ENCODE measurements at regions not wholly inside any gene's neighbourhood (a gene's known extent, or its start where the extent isn't known, plus 50 kb on each side); places are given as distances from the start of the nearest gene placed in this dataset.

GRCh38 chr4:65028592-65028991, 619.3 kb upstream of the TECRL start:
- Histone ChIP-seq H3K36me3 (ENCODE audit: control insufficient read depth in 2 of 3, insufficient read depth in 3 of 3, low read length in 3 of 3) (no peaks in the 10 kb centered on the region), H3K4me1 (ENCODE audit: control insufficient read depth in 2 of 2, insufficient read depth in 2 of 2, low read length in 2 of 2) (no peaks in the 10 kb centered on the region), H3K9me3 (ENCODE audit: control insufficient read depth in 2 of 3, low read length in 3 of 3) (no peaks in the 10 kb centered on the region), H3K27ac (ENCODE audit: low read depth, low read length) (no peak overlapping the region), H3K27me3 (ENCODE audit: control insufficient read depth in 2 of 2, insufficient read depth in 2 of 2, low read length in 2 of 2) (no peaks in the 10 kb centered on the region), H3K4me3 (ENCODE audit: low read length) (no peak overlapping the region)
- Mint-ChIP-seq H3K4me3 (no peak overlapping the region), H3K27me3 (no peaks in the 10 kb centered on the region), H3K27ac (no peak overlapping the region), H3K9me3 (peaks cover 0 to 17% (median 3%) of the 10 kb centered on the region in 11 donors), H3K36me3 (no peaks in the 10 kb centered on the region), H3K4me1 (no peaks in the 10 kb centered on the region)
- intact Hi-C loops (cut with micrococcal nuclease), result no loop called here
- ChIA-PET CTCF (no interaction called here), POLR2A (no interaction called here)
- DNase-seq (no peak), ATAC-seq (no peak)

- Histone ChIP-seq H3K27ac (ENCODE audit: low read depth, low read length) (no peak overlapping the region), H3K4me1 (ENCODE audit: control insufficient read depth in 2 of 2, insufficient read depth in 2 of 2, low read length in 2 of 2) (no peaks in the 10 kb centered on the region), H3K9me3 (ENCODE audit: control insufficient read depth in 2 of 3, low read length in 3 of 3) (no peaks in the 10 kb centered on the region), H3K4me3 (ENCODE audit: low read length) (no peak overlapping the region), H3K27me3 (ENCODE audit: control insufficient read depth in 2 of 2, insufficient read depth in 2 of 2, low read length in 2 of 2) (no peaks in the 10 kb centered on the region), H3K36me3 (ENCODE audit: control insufficient read depth in 2 of 3, insufficient read depth in 3 of 3, low read length in 3 of 3) (no peaks in the 10 kb centered on the region)
- POLR2A ChIA-PET, result no interaction called here
- DNase-seq (no peak), ATAC-seq (no peak)
- H3K27me3 Mint-ChIP-seq, result no peaks in the 10 kb centered on the region
- H3K9me3 Mint-ChIP-seq, result peaks cover 0 to 17% (median 5%) of the 10 kb centered on the region in 11 donors
- no peak overlapping the region for H3K27ac Mint-ChIP-seq
- intact Hi-C loops (cut with micrococcal nuclease), result no loop called here
- no peak overlapping the region for H3K4me3 Mint-ChIP-seq
- no peaks in the 10 kb centered on the region for H3K36me3 Mint-ChIP-seq
- H3K4me1 Mint-ChIP-seq, result no peaks in the 10 kb centered on the region
- CTCF ChIA-PET, result no interaction called here
Observed at GRCh38 chr4:65023883-65024670, 614.8 kb upstream of the TECRL start.

- Mint-ChIP-seq H3K27ac (no peak overlapping the region), H3K9me3 (peaks cover 0 to 13% (median 4%) of the 10 kb centered on the region in 11 donors), H3K4me3 (no peak overlapping the region), H3K36me3 (no peaks in the 10 kb centered on the region), H3K27me3 (no peaks in the 10 kb centered on the region), H3K4me1 (no peaks in the 10 kb centered on the region)
- no peaks in the 10 kb centered on the region for H3K4me1 ChIP-seq (ENCODE audit: control insufficient read depth in 2 of 2, insufficient read depth in 2 of 2, low read length in 2 of 2)
- H3K4me3 ChIP-seq (ENCODE audit: low read length), result no peak overlapping the region
- H3K27me3 ChIP-seq (ENCODE audit: control insufficient read depth in 2 of 2, insufficient read depth in 2 of 2, low read length in 2 of 2), result no peaks in the 10 kb centered on the region
- no peak overlapping the region for H3K27ac ChIP-seq (ENCODE audit: low read depth, low read length)
- DNase-seq (no peak), ATAC-seq (no peak)
- ChIA-PET POLR2A (no interaction called here), CTCF (no interaction called here)
- no peaks in the 10 kb centered on the region for H3K36me3 ChIP-seq (ENCODE audit: control insufficient read depth in 2 of 3, insufficient read depth in 3 of 3, low read length in 3 of 3)
- no peaks in the 10 kb centered on the region for H3K9me3 ChIP-seq (ENCODE audit: control insufficient read depth in 2 of 3, low read length in 3 of 3)
- intact Hi-C loops (cut with micrococcal nuclease), result no loop called here
Observed at GRCh38 chr4:65023081-65023480, 613.8 kb upstream of the TECRL start.

DNA sequence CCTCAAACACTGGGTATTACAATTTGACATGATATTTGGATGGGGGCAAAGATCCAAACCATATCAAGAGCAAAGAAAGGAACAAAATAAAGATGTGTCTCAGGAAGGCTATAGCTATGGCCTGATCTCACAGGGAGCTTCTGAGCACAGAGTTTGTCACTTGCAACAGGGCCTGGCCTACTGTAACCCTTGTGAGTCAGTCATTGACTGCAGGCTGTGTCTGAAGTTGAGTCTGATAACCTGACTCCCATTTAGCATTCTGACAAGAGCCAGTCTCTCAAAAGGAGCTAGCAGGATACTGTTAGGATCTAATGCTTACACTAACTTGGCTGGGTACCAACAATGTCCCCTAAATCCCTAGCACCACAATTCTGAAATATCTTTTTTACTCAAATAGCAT, 612.5 kb upstream of the TECRL start:
- CTCF ChIA-PET, result no interaction called here
- H3K27ac Mint-ChIP-seq, result no peak overlapping the region
- no peak for ATAC-seq

GRCh38 chr4:65021149-65021548, 611.9 kb upstream of the TECRL start:
- no peaks in the 10 kb centered on the region for H3K4me1 ChIP-seq (ENCODE audit: control insufficient read depth in 2 of 2, insufficient read depth in 2 of 2, low read length in 2 of 2)
- Mint-ChIP-seq H3K36me3 (no peaks in the 10 kb centered on the region), H3K4me3 (no peak overlapping the region), H3K4me1 (no peaks in the 10 kb centered on the region), H3K27me3 (no peaks in the 10 kb centered on the region), H3K9me3 (peaks cover 0 to 13% (median 4%) of the 10 kb centered on the region in 11 donors), H3K27ac (no peak overlapping the region)
- DNase-seq (no peak), ATAC-seq (no peak)
- ChIA-PET POLR2A (no interaction called here), CTCF (no interaction called here)
- no peaks in the 10 kb centered on the region for H3K27me3 ChIP-seq (ENCODE audit: control insufficient read depth in 2 of 2, insufficient read depth in 2 of 2, low read length in 2 of 2)
- H3K4me3 ChIP-seq (ENCODE audit: low read length), result no peak overlapping the region
- H3K27ac ChIP-seq (ENCODE audit: low read depth, low read length), result no peak overlapping the region
- intact Hi-C loops (cut with micrococcal nuclease), result no loop called here
- no peaks in the 10 kb centered on the region for H3K36me3 ChIP-seq (ENCODE audit: control insufficient read depth in 2 of 3, insufficient read depth in 3 of 3, low read length in 3 of 3)
- H3K9me3 ChIP-seq (ENCODE audit: control insufficient read depth in 2 of 3, low read length in 3 of 3), result no peaks in the 10 kb centered on the region

More for the DNA sequence above, 612.5 kb upstream of the TECRL start:
- intact Hi-C loops (cut with micrococcal nuclease), result no loop called here
- H3K27me3 ChIP-seq (ENCODE audit: control insufficient read depth in 2 of 2, insufficient read depth in 2 of 2, low read length in 2 of 2), result no peaks in the 10 kb centered on the region
- no peaks in the 10 kb centered on the region for H3K9me3 ChIP-seq (ENCODE audit: control insufficient read depth in 2 of 3, low read length in 3 of 3)
- POLR2A ChIA-PET, result no interaction called here
- peaks cover 0 to 13% (median 4%) of the 10 kb centered on the region in 11 donors for H3K9me3 Mint-ChIP-seq
- H3K4me3 Mint-ChIP-seq, result no peak overlapping the region
- no peak for DNase-seq
- H3K4me3 ChIP-seq (ENCODE audit: low read length), result no peak overlapping the region
- no peaks in the 10 kb centered on the region for H3K36me3 ChIP-seq (ENCODE audit: control insufficient read depth in 2 of 3, insufficient read depth in 3 of 3, low read length in 3 of 3)
- no peaks in the 10 kb centered on the region for H3K4me1 ChIP-seq (ENCODE audit: control insufficient read depth in 2 of 2, insufficient read depth in 2 of 2, low read length in 2 of 2)
- no peak overlapping the region for H3K27ac ChIP-seq (ENCODE audit: low read depth, low read length)
- H3K27me3 Mint-ChIP-seq, result no peaks in the 10 kb centered on the region
- H3K36me3 Mint-ChIP-seq, result no peaks in the 10 kb centered on the region
- H3K4me1 Mint-ChIP-seq, result no peaks in the 10 kb centered on the region

GRCh38 chr4:65019775-65020174, 610.5 kb upstream of the TECRL start:
- H3K9me3 Mint-ChIP-seq, result peaks cover 0 to 8% (median 2%) of the 10 kb centered on the region in 11 donors
- Histone ChIP-seq H3K4me3 (ENCODE audit: low read length) (no peak overlapping the region), H3K27ac (ENCODE audit: low read depth, low read length) (no peak overlapping the region), H3K9me3 (ENCODE audit: control insufficient read depth in 2 of 3, low read length in 3 of 3) (no peaks in the 10 kb centered on the region), H3K36me3 (ENCODE audit: control insufficient read depth in 2 of 3, insufficient read depth in 3 of 3, low read length in 3 of 3) (no peaks in the 10 kb centered on the region), H3K27me3 (ENCODE audit: control insufficient read depth in 2 of 2, insufficient read depth in 2 of 2, low read length in 2 of 2) (no peaks in the 10 kb centered on the region), H3K4me1 (ENCODE audit: control insufficient read depth in 2 of 2, insufficient read depth in 2 of 2, low read length in 2 of 2) (no peaks in the 10 kb centered on the region)
- ChIA-PET POLR2A (no interaction called here), CTCF (no interaction called here)
- intact Hi-C loops (cut with micrococcal nuclease), result no loop called here
- H3K4me3 Mint-ChIP-seq, result no peak overlapping the region
- no peak overlapping the region for H3K27ac Mint-ChIP-seq
- DNase-seq, result no peak
- H3K4me1 Mint-ChIP-seq, result no peaks in the 10 kb centered on the region
- no peak for ATAC-seq
- no peaks in the 10 kb centered on the region for H3K27me3 Mint-ChIP-seq
- H3K36me3 Mint-ChIP-seq, result no peaks in the 10 kb centered on the region

GRCh38 chr4:65018313-65018712, 609.1 kb upstream of the TECRL start:
- no peaks in the 10 kb centered on the region for H3K4me1 ChIP-seq (ENCODE audit: control insufficient read depth in 2 of 2, insufficient read depth in 2 of 2, low read length in 2 of 2)
- peaks cover 0 to 6% (median 0%) of the 10 kb centered on the region in 11 donors for H3K9me3 Mint-ChIP-seq
- H3K27me3 Mint-ChIP-seq, result no peaks in the 10 kb centered on the region
- H3K27me3 ChIP-seq (ENCODE audit: control insufficient read depth in 2 of 2, insufficient read depth in 2 of 2, low read length in 2 of 2), result no peaks in the 10 kb centered on the region
- ChIA-PET CTCF (no interaction called here), POLR2A (no interaction called here)
- no peaks in the 10 kb centered on the region for H3K36me3 ChIP-seq (ENCODE audit: control insufficient read depth in 2 of 3, insufficient read depth in 3 of 3, low read length in 3 of 3)
- intact Hi-C loops (cut with micrococcal nuclease), result no loop called here
- H3K36me3 Mint-ChIP-seq, result no peaks in the 10 kb centered on the region
- H3K27ac Mint-ChIP-seq, result no peak overlapping the region
- ATAC-seq, result no peak
- no peak overlapping the region for H3K27ac ChIP-seq (ENCODE audit: low read depth, low read length)
- H3K4me3 ChIP-seq (ENCODE audit: low read length), result no peak overlapping the region
- DNase-seq, result no peak
- H3K4me1 Mint-ChIP-seq, result no peaks in the 10 kb centered on the region
- H3K9me3 ChIP-seq (ENCODE audit: control insufficient read depth in 2 of 3, low read length in 3 of 3), result no peaks in the 10 kb centered on the region
- no peak overlapping the region for H3K4me3 Mint-ChIP-seq
